Fibroblast of villous mesenchyme (primary cell): ENCODE measurements at regions not wholly inside any gene's neighbourhood (a gene's known extent, or its start where the extent isn't known, plus 50 kb on each side); places are given as distances from the start of the nearest gene placed in this dataset.
A peak's percentile ranks its signal among the peaks of the same experiment; 100 is the strongest.

ENCODE experiments used
- DNase-seq: peaks from one replicate; pipeline ENCODE4 v3.0.0-alpha.2; 2010; ENCODE audit warnings: low read depth
- H3K4me3 ChIP-seq: 2 replicates; pipeline ENCODE4 v1.5.1; 2011; ENCODE audit warnings: low read depth, mild to moderate bottlenecking, low read length
- TF ChIP-seq, protein P1 (sequence below): IDR thresholded peaks from 2 replicates; pipeline ENCODE4 v1.5.1; 2012; ENCODE audit warnings: low read depth, mild to moderate bottlenecking, low read length; ENCODE audit not compliant: insufficient read depth

DNA sequence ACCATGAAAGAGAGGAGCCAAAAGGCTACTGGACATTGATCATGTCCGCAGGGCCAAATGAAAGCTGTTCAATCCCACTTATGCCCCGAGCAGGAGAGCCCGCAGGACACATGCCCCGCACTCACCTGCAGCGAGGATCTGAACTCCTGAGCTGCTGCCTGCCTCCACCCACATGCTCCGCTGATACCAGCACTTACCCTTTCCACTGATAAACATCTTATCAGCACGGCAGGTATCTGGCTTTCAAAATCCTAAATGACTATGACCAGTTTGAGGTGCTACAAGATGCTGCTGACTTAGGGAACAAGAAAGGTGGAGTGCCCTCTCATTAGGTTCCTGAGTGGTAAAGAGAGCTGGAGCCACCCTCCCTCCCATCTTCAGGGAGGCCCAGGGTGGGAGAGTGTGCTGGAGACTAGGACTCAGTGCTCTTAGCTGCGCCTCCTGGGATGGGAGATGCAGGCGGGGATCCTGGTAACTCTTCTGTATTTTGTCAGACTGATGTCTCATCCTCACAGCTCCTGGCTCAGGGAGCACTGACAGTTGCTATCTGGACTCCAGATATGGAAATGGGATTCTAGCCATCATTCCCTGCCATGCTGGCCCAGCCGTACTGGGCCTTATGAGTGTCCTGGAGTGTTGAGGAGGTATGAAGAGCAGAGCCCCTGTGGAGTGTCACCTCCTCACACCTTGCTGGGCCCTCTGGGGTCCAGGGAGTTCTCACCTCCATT is 86.4 kb upstream of the F3 start:
- DNase-seq: no peak
- TF ChIP-seq, protein P1, sequence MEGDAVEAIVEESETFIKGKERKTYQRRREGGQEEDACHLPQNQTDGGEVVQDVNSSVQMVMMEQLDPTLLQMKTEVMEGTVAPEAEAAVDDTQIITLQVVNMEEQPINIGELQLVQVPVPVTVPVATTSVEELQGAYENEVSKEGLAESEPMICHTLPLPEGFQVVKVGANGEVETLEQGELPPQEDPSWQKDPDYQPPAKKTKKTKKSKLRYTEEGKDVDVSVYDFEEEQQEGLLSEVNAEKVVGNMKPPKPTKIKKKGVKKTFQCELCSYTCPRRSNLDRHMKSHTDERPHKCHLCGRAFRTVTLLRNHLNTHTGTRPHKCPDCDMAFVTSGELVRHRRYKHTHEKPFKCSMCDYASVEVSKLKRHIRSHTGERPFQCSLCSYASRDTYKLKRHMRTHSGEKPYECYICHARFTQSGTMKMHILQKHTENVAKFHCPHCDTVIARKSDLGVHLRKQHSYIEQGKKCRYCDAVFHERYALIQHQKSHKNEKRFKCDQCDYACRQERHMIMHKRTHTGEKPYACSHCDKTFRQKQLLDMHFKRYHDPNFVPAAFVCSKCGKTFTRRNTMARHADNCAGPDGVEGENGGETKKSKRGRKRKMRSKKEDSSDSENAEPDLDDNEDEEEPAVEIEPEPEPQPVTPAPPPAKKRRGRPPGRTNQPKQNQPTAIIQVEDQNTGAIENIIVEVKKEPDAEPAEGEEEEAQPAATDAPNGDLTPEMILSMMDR: no peak
- no peak overlapping the region for H3K4me3 ChIP-seq

DNA sequence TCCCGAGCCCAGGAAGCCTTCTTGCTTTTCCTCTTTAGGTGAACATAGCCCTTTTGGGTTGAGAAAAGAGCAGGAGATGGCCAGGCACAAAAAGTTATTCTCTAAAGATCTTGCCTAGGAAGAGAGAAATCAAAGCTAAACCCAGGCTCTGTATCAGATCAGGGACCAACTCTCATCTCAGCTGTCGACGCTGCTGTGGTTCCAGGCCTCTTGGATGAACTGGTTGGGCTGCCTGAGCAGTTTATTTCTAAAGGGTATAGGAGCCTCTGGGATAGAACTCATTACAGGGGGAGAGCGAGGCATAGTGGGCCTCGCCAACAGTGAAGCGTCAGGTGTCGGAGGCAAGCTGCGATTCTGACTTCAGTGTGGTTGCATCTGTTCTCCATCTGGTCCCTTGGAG is 82.6 kb upstream of the F3 start:
- DNase-seq: no peak
- TF ChIP-seq, protein P1: no peak
- no peak overlapping the region for H3K4me3 ChIP-seq

DNA sequence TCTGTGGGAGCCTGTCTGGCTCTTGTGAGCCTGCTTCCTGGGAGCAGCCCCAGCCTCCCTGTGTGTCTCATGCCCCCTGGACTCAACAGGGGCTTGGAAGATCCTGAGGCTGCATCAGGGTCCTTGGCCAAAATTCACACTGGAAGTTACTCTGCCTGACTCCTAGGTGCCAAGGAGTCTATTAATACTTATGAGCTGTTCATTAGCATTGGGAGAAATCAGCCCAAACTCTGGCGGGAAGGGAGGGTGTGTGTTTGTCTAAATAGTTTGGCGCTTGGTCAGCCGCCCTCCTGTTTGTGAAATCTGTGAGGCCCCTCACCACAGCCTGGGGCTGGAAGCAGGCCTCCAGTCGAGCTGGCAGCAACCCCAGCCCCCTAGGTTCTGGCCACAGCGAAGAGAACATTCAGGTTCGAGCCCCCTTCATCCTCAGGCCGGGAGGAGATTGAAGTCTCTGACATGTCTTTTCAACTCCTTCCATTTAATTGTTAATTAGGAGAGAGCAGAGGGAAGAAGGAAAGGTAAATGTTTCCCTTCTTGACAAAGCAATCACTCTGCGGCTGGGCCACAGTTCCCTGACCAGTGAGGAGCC is 82.1 kb upstream of the F3 start:
- H3K4me3 ChIP-seq: no peak overlapping the region
- peak; percentile 82 for DNase-seq
- TF ChIP-seq, protein P1: no peak

DNA sequence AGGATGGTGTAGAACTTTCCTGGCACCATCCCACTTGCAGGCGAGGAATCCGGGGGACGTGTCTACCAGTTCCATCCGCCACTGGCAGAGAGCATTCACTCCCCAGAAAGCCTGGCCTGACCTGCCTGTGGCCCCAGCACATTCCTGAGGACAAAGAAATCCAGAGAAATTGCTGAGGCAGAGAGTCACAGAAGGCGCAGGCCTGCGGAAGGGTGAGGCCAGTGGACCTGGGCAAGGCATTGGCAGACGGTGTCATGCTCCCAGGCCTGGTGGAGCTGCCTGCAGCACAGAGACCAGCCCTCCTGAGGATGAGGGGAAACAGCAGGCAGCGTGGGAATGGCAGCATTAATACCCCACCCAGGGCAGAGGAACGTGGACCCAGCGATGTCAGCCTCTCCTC is 81.2 kb upstream of the F3 start:
- DNase-seq: peak; percentile 72
- H3K4me3 ChIP-seq: no peak overlapping the region
- TF ChIP-seq, protein P1: no peak

DNA sequence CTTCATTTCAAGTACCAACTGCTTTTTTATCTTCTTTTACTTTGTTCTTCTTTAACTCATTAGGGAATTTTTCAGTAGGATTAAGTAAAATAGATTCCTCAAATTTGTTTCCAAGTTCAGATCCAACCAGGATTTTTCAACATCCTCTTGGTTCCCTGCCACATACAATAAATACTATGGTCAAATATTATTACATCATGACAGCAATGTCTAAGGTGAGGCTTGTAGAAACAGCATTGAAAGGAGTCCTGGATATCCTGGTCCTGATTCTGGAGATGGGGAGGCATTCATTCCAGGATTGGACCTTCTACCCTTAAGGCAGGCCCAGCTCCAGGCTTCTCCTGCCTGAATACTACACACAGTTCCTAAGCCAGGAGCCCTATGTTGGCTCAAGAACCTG is 80.2 kb upstream of the F3 start:
- TF ChIP-seq, protein P1: no peak
- no peak overlapping the region for H3K4me3 ChIP-seq
- no peak for DNase-seq

DNA sequence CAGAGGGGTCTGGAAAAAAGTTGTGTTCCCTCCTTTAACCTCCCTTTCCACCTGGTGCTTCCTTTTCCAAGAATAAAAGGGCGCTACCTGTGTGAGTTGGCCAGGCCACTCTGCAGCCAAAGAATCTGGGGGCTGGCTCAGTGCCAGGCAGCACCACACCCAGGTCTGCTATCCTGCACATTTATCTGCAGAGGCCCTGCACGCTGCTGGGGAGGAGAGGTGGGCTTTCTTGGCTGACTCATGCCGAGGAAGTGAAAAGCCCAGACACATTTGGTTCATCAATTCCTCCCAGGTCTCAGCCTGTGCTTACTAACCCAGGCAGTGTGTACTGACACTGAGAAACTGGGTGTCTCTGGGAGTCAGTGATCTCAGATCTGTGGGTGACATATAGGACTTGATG is 79.8 kb upstream of the F3 start:
- peak; percentile 48 for DNase-seq
- TF ChIP-seq, protein P1: no peak
- H3K4me3 ChIP-seq: no peak overlapping the region
